ENCODE measurements at regions not wholly inside any gene's neighbourhood (a gene's known extent, or its start where the extent isn't known, plus 50 kb on each side); places are given as distances from the start of the nearest gene placed in this dataset.
"Not testable (repeated sequence)": the region's sequence is repeated elsewhere in the genome, so short reads cannot be mapped to it uniquely, and the experiment has no call there.

GRCh38 chr18:30594911-30595310, 447.6 kb downstream of the DSC3 start:
- not testable (repeated sequence) for TF ChIP-seq CTCF (IDR thresholded peaks at IDR 0.05); ZFX (IDR thresholded peaks at IDR 0.05; ENCODE audit: borderline replicate concordance)
